HL-60 (cell line): ENCODE measurements at regions not wholly inside any gene's neighbourhood (a gene's known extent, or its start where the extent isn't known, plus 50 kb on each side); places are given as distances from the start of the nearest gene placed in this dataset.

Experiments used
- CTCF ChIP-seq: IDR thresholded peaks from one replicate; pipeline ENCODE4 v1.5.1; 2011; ENCODE audit warnings: low read length, control low read depth, inconsistent platforms; ENCODE audit not compliant: insufficient read depth
- GABPA ChIP-seq: IDR thresholded peaks from 2 replicates; pipeline ENCODE4 v1.6.1; 2012; ENCODE audit warnings: low read depth
- POLR2AphosphoS5 ChIP-seq: IDR thresholded peaks from 2 replicates; pipeline ENCODE4 v1.6.1; 2012; ENCODE audit warnings: low read depth
- REST ChIP-seq: IDR thresholded peaks from 2 replicates; pipeline ENCODE4 v1.6.1; 2012; ENCODE audit warnings: low read depth; ENCODE audit not compliant: insufficient replicate concordance

GRCh38 chr3:117165601-117166051 lies 456.0 kb downstream of the TUSC7 start:
- no peak for TF ChIP-seq CTCF
- TF ChIP-seq REST: no peak
- no peak for TF ChIP-seq GABPA
- no peak for TF ChIP-seq POLR2AphosphoS5
